HEK293T (cell line): ENCODE measurements at regions not wholly inside any gene's neighbourhood (a gene's known extent, or its start where the extent isn't known, plus 50 kb on each side); places are given as distances from the start of the nearest gene placed in this dataset.

Source experiments
- CTCF ChIA-PET: fragments of 350-600 bp; formaldehyde crosslinking; extraction: SDS; loops from one replicate; lab custom pipeline; 2021; ENCODE audit warnings: antibody characterized with exemption, inconsistent platforms; lab: Yijun Ruan, JAX
- POLR2A ChIA-PET: fragments of 350-600 bp; formaldehyde crosslinking; extraction: SDS; loops from one replicate; lab custom pipeline; 2020; ENCODE audit warnings: antibody characterized with exemption, inconsistent platforms; lab: Yijun Ruan, JAX
- DNase-seq: peaks from one replicate; pipeline ENCODE4 v3.0.0; 2012; ENCODE audit warnings: mixed read lengths; ENCODE audit errors: extremely low spot score
- ARNT ChIP-seq: fragments of 450-650 bp; IDR thresholded peaks from 2 replicates; pipeline ENCODE4 v1.6.1; 2017; ENCODE audit warnings: mild to moderate bottlenecking
- BHLHE40 ChIP-seq: fragments of 450-650 bp; IDR thresholded peaks from 2 replicates; pipeline ENCODE4 v1.6.1; 2016; ENCODE audit warnings: mild to moderate bottlenecking, moderate library complexity, borderline replicate concordance
- CTBP1 ChIP-seq: fragments of 450-650 bp; IDR thresholded peaks from 2 replicates; pipeline ENCODE4 v1.6.1; 2016; ENCODE audit warnings: borderline replicate concordance
- ELF4 ChIP-seq: fragments of 450-650 bp; IDR thresholded peaks from 2 replicates; pipeline ENCODE4 v1.6.1; 2017; ENCODE audit warnings: antibody characterized with exemption
- FOXA1 ChIP-seq: fragments of 450-650 bp; IDR thresholded peaks from 2 replicates; pipeline ENCODE4 v1.6.1; 2016; ENCODE audit warnings: mild to moderate bottlenecking
- FOXK2 ChIP-seq: fragments of 450-650 bp; IDR thresholded peaks from 2 replicates; pipeline ENCODE4 v1.6.1; 2016; ENCODE audit warnings: mild to moderate bottlenecking
- FOXM1 ChIP-seq: fragments of 450-650 bp; IDR thresholded peaks from 2 replicates; pipeline ENCODE4 v1.6.1; 2017; ENCODE audit warnings: mild to moderate bottlenecking, borderline replicate concordance
- HDGF ChIP-seq: fragments of 450-650 bp; IDR thresholded peaks from 2 replicates; pipeline ENCODE4 v1.6.1; 2017; ENCODE audit warnings: antibody characterized with exemption, borderline replicate concordance
- L3MBTL2 ChIP-seq: fragments of 450-650 bp; conservative IDR thresholded peaks from 2 replicates; pipeline ENCODE4 v1.6.1; 2016; ENCODE audit warnings: mild to moderate bottlenecking
- LEF1 ChIP-seq: fragments of 450-650 bp; IDR thresholded peaks from 2 replicates; pipeline ENCODE4 v1.6.1; 2017; ENCODE audit warnings: mild to moderate bottlenecking, borderline replicate concordance
- NFRKB ChIP-seq: fragments of 450-650 bp; IDR thresholded peaks from 2 replicates; pipeline ENCODE4 v1.6.1; 2016; ENCODE audit warnings: mild to moderate bottlenecking, moderate library complexity
- PKNOX1 ChIP-seq: fragments of 450-650 bp; IDR thresholded peaks from 2 replicates; pipeline ENCODE4 v1.6.1; 2016
- SP1 ChIP-seq: fragments of 450-650 bp; IDR thresholded peaks from 2 replicates; pipeline ENCODE4 v1.6.1; 2017
- SUZ12 ChIP-seq: fragments of 450-650 bp; IDR thresholded peaks from 2 replicates; pipeline ENCODE4 v1.6.1; 2016; ENCODE audit warnings: mild to moderate bottlenecking
- TARDBP ChIP-seq: fragments of 450-650 bp; IDR thresholded peaks from 2 replicates; pipeline ENCODE4 v1.6.1; 2016
- ZNF384 ChIP-seq: fragments of 450-650 bp; IDR thresholded peaks from 2 replicates; pipeline ENCODE4 v1.6.1; 2016

GRCh38 chr6:134376785-134377184 is 58.9 kb upstream of the SGK1 start:
- ChIA-PET POLR2A (no interaction called here), CTCF (no interaction called here)
- no peak for DNase-seq
- TF ChIP-seq ARNT (no peak), HDGF (no peak), SUZ12 (no peak), SP1 (no peak), FOXM1 (no peak), FOXK2 (no peak), NFRKB (no peak), BHLHE40 (no peak), TARDBP (no peak), LEF1 (no peak), ZNF384 (no peak), L3MBTL2 (no peak), PKNOX1 (no peak)

- ChIA-PET POLR2A (no interaction called here), CTCF (interaction anchor here (0.6 kb wide), 1 partner anchor 58 kb away, joined by 4 read pairs; no protein-coding TSS in a partner anchor)
Observed at GRCh38 chr6:134375220-134375580, 57.3 kb upstream of the SGK1 start.

GRCh38 chr6:134374491-134375219 is 56.7 kb upstream of the SGK1 start:
- no peak for TF ChIP-seq L3MBTL2
- no peak for TF ChIP-seq ZNF384
- no peak for TF ChIP-seq ELF4
- TF ChIP-seq BHLHE40, result no peak
- no peak for TF ChIP-seq FOXA1
- TF ChIP-seq NFRKB, result no peak
- TF ChIP-seq ARNT, result no peak
- no peak for TF ChIP-seq HDGF
- no peak for TF ChIP-seq PKNOX1
- TF ChIP-seq CTBP1, result no peak
- TF ChIP-seq FOXK2, result no peak
- TF ChIP-seq LEF1, result no peak
- DNase-seq, result no peak
- CTCF ChIA-PET, result interaction anchor here (0.6 kb wide), 1 partner anchor 58 kb away, joined by 4 read pairs; no protein-coding TSS in a partner anchor
- POLR2A ChIA-PET, result no interaction called here

More at GRCh38 chr6:134375220-134375580, 57.3 kb upstream of the SGK1 start:
- TF ChIP-seq NFRKB (no peak), PKNOX1 (no peak), FOXA1 (no peak), ZNF384 (no peak)
- no peak for DNase-seq

- POLR2A ChIA-PET, result no interaction called here
- no peak for DNase-seq
- CTCF ChIA-PET, result no interaction called here
- TF ChIP-seq SUZ12, result no peak
- no peak for TF ChIP-seq FOXM1
- no peak for TF ChIP-seq ZNF384
- TF ChIP-seq CTBP1, result no peak
- no peak for TF ChIP-seq BHLHE40
- TF ChIP-seq FOXK2, result no peak
- no peak for TF ChIP-seq TARDBP
- no peak for TF ChIP-seq FOXA1
- no peak for TF ChIP-seq HDGF
- no peak for TF ChIP-seq SP1
- no peak for TF ChIP-seq ELF4
Observed at GRCh38 chr6:134373993-134374392, 56.1 kb upstream of the SGK1 start.

- TF ChIP-seq FOXA1 (no peak), CTBP1 (no peak), ELF4 (no peak), PKNOX1 (no peak), L3MBTL2 (no peak), FOXK2 (no peak), HDGF (no peak), LEF1 (no peak), ARNT (no peak), ZNF384 (no peak), BHLHE40 (no peak), TARDBP (no peak), SP1 (no peak), FOXM1 (no peak), NFRKB (no peak), SUZ12 (no peak)
- ChIA-PET POLR2A (no interaction called here), CTCF (interaction anchor here (0.7 kb wide), 1 partner anchor 567 kb away, joined by 4 read pairs; no protein-coding TSS in a partner anchor)
- no peak for DNase-seq
Observed at GRCh38 chr6:134373282-134373922, 55.5 kb upstream of the SGK1 start.
